ENCODE measurements at regions not wholly inside any gene's neighbourhood (a gene's known extent, or its start where the extent isn't known, plus 50 kb on each side); places are given as distances from the start of the nearest gene placed in this dataset.

DNA sequence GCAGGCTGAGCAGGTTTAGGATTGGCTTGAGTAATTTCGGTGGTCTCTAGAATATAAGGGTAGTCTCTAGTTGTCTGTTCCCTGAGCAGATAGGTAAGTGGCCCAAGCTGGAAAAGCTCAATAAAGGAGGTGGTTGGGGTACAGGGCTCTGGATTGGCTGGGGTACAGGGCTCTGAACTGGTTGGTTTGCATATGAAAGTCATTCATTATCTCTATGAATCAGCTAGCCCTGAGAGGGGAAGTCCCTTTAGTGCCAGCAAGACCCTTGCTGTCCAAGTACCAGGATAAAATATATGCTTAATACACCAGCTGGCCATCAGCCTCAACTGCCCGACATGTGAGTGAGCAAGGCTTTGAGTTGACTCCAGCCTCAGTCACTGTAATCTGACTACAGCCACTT, 93.0 kb downstream of the ZBTB18 start:
- no peak overlapping the region for H3K9ac ChIP-seq (ENCODE audit: insufficient read depth in 1 of 2, low read length in 2 of 2)
- no peaks in the 10 kb centered on the region for H3K9me3 ChIP-seq (ENCODE audit: control insufficient read depth in 4 of 4, insufficient read depth in 3 of 4, low read length in 3 of 4)
- H3K4me3 ChIP-seq, result no peak overlapping the region
- WGBS, 2 donors, result 89 to 90% methylated on average over 2 of the region's 2 CpGs
- ATAC-seq (ENCODE audit: insufficient read depth, low FRiP score), result no peak
- TF ChIP-seq, protein P1, sequence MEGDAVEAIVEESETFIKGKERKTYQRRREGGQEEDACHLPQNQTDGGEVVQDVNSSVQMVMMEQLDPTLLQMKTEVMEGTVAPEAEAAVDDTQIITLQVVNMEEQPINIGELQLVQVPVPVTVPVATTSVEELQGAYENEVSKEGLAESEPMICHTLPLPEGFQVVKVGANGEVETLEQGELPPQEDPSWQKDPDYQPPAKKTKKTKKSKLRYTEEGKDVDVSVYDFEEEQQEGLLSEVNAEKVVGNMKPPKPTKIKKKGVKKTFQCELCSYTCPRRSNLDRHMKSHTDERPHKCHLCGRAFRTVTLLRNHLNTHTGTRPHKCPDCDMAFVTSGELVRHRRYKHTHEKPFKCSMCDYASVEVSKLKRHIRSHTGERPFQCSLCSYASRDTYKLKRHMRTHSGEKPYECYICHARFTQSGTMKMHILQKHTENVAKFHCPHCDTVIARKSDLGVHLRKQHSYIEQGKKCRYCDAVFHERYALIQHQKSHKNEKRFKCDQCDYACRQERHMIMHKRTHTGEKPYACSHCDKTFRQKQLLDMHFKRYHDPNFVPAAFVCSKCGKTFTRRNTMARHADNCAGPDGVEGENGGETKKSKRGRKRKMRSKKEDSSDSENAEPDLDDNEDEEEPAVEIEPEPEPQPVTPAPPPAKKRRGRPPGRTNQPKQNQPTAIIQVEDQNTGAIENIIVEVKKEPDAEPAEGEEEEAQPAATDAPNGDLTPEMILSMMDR (IDR thresholded peaks at IDR 0.05; ENCODE audit: control extremely low read depth, extremely low read depth), result no peak
- H3K27ac ChIP-seq (ENCODE audit: low read depth in 1 of 2, low read length in 1 of 2), result no peak overlapping the region
- H3K36me3 ChIP-seq (ENCODE audit: control insufficient read depth in 4 of 4, insufficient read depth in 4 of 4, low read length in 4 of 4), result no peaks in the 10 kb centered on the region
- no peak for DNase-seq
- peaks cover 0 to 10% (median 0%) of the 10 kb centered on the region in 5 donors for H3K4me1 ChIP-seq (ENCODE audit: control insufficient read depth in 5 of 5, insufficient read depth in 5 of 5, low read length in 5 of 5)
- no peaks in the 10 kb centered on the region for H3K27me3 ChIP-seq (ENCODE audit: control insufficient read depth in 3 of 3, insufficient read depth in 3 of 3, low read length in 2 of 3)

DNA sequence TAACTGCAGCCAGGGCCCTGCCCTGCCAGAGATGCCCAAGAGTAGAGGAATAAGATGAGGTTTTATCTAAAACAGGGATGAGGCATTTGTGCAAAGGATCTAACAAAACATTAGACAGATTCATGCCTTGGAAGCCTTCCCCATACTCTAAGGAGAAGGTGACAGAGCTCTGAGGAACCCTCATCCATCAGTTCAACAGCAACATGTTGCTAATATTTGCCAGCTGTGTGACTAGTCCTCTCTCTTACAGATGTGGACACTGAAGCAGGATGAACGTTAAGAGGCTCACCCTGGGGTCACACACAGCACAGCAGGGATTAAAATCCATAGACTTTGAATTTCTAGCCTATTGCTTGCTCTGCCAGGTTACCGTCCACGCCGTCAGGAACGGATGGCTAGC, 99.0 kb downstream of the ZBTB18 start:
- TF ChIP-seq, protein P1 (IDR thresholded peaks at IDR 0.05; ENCODE audit: control extremely low read depth, extremely low read depth), result no peak
- H3K27me3 ChIP-seq (ENCODE audit: control insufficient read depth in 3 of 3, insufficient read depth in 3 of 3, low read length in 2 of 3), result no peaks in the 10 kb centered on the region
- H3K27ac ChIP-seq (ENCODE audit: low read depth in 1 of 2, low read length in 1 of 2), result no peak overlapping the region
- no peak overlapping the region for H3K9ac ChIP-seq (ENCODE audit: insufficient read depth in 1 of 2, low read length in 2 of 2)
- no peak for DNase-seq
- 77 to 81% methylated on average over 5 of the region's 5 CpGs for WGBS, 2 donors
- H3K4me1 ChIP-seq (ENCODE audit: control insufficient read depth in 5 of 5, insufficient read depth in 5 of 5, low read length in 5 of 5), result peaks cover 0 to 7% (median 1%) of the 10 kb centered on the region in 5 donors
- no peaks in the 10 kb centered on the region for H3K36me3 ChIP-seq (ENCODE audit: control insufficient read depth in 4 of 4, insufficient read depth in 4 of 4, low read length in 4 of 4)
- no peaks in the 10 kb centered on the region for H3K9me3 ChIP-seq (ENCODE audit: control insufficient read depth in 4 of 4, insufficient read depth in 3 of 4, low read length in 3 of 4)
- H3K4me3 ChIP-seq, result no peak overlapping the region
- no peak for ATAC-seq (ENCODE audit: insufficient read depth, low FRiP score)

DNA sequence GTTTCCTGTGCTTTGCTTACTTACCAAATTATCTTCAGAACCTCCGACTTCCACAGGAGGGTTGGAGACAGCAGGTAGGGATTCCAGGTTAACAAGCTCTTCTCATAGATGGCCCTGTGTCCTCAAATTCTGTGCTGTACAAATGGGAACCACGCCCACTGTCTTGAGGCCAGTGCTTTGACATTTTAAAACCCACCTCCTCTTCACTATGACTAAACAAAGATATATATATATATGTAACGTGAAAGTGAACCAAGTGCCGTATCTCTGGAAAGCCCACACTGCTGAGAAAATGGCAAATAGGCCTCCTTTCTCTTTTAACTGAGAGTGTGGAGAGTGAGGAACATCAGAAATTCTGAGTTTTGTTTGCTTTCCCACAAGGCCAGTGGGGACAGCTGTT, 99.6 kb downstream of the ZBTB18 start:
- DNase-seq (no peak), ATAC-seq (ENCODE audit: insufficient read depth, low FRiP score) (no peak)
- no peak overlapping the region for H3K9ac ChIP-seq (ENCODE audit: insufficient read depth in 1 of 2, low read length in 2 of 2)
- H3K36me3 ChIP-seq (ENCODE audit: control insufficient read depth in 4 of 4, insufficient read depth in 4 of 4, low read length in 4 of 4), result no peaks in the 10 kb centered on the region
- peaks cover 0 to 7% (median 1%) of the 10 kb centered on the region in 5 donors for H3K4me1 ChIP-seq (ENCODE audit: control insufficient read depth in 5 of 5, insufficient read depth in 5 of 5, low read length in 5 of 5)
- H3K27me3 ChIP-seq (ENCODE audit: control insufficient read depth in 3 of 3, insufficient read depth in 3 of 3, low read length in 2 of 3), result no peaks in the 10 kb centered on the region
- no peaks in the 10 kb centered on the region for H3K9me3 ChIP-seq (ENCODE audit: control insufficient read depth in 4 of 4, insufficient read depth in 3 of 4, low read length in 3 of 4)
- WGBS, 2 donors, result 75 to 89% methylated on average over 4 of the region's 4 CpGs
- no peak overlapping the region for H3K27ac ChIP-seq (ENCODE audit: low read depth in 1 of 2, low read length in 1 of 2)
- H3K4me3 ChIP-seq, result no peak overlapping the region
- TF ChIP-seq, protein P1 (IDR thresholded peaks at IDR 0.05; ENCODE audit: control extremely low read depth, extremely low read depth), result no peak

DNA sequence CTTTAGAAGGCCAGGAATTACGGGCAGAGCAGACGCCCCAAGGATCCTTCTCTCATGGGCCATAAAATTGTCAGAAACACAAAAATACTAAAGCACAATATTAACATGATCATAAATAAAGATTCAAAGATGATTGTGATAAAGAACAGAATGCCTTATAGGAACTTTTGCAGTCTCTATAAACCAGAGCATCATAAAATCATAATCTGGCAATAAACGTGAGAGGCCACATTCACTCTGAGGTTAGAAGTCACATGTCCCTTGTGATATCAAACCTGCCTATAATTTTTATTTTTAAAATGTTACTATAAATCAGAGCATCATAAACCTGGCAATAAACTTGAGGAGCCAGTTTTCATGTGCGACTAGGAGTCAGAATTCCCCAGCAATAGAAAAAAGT, 100.5 kb downstream of the ZBTB18 start:
- DNase-seq (no peak), ATAC-seq (ENCODE audit: insufficient read depth, low FRiP score) (no peak)
- peaks cover 0 to 7% (median 1%) of the 10 kb centered on the region in 5 donors for H3K4me1 ChIP-seq (ENCODE audit: control insufficient read depth in 5 of 5, insufficient read depth in 5 of 5, low read length in 5 of 5)
- no peaks in the 10 kb centered on the region for H3K36me3 ChIP-seq (ENCODE audit: control insufficient read depth in 4 of 4, insufficient read depth in 4 of 4, low read length in 4 of 4)
- H3K9ac ChIP-seq (ENCODE audit: insufficient read depth in 1 of 2, low read length in 2 of 2), result no peak overlapping the region
- no peaks in the 10 kb centered on the region for H3K9me3 ChIP-seq (ENCODE audit: control insufficient read depth in 4 of 4, insufficient read depth in 3 of 4, low read length in 3 of 4)
- no peaks in the 10 kb centered on the region for H3K27me3 ChIP-seq (ENCODE audit: control insufficient read depth in 3 of 3, insufficient read depth in 3 of 3, low read length in 2 of 3)
- WGBS, 2 donors, result 79% methylated on average over 4 of the region's 4 CpGs
- no peak overlapping the region for H3K4me3 ChIP-seq
- no peak overlapping the region for H3K27ac ChIP-seq (ENCODE audit: low read depth in 1 of 2, low read length in 1 of 2)
- TF ChIP-seq, protein P1 (IDR thresholded peaks at IDR 0.05; ENCODE audit: control extremely low read depth, extremely low read depth), result no peak

Measured in lung (tissue), 11 donors.